ENCODE measurements at regions not wholly inside any gene's neighbourhood (a gene's known extent, or its start where the extent isn't known, plus 50 kb on each side); places are given as distances from the start of the nearest gene placed in this dataset.

- no peak for DNase-seq
These were observed 531.0 kb downstream of the EPM2A start for GRCh38 chr6:145204301-145204700.

- DNase-seq: peak; percentile 28
These were observed 528.9 kb downstream of the EPM2A start for GRCh38 chr6:145206247-145206907.

GRCh38 chr6:145208474-145208873, 526.8 kb downstream of the EPM2A start:
- DNase-seq: no peak

- DNase-seq: peak; percentile 11
These were observed 526.0 kb downstream of the EPM2A start for GRCh38 chr6:145209272-145209671.

GRCh38 chr6:145212813-145213212, 522.5 kb downstream of the EPM2A start:
- DNase-seq: no peak

GRCh38 chr6:145213614-145214013, 521.7 kb downstream of the EPM2A start:
- DNase-seq: no peak

GRCh38 chr6:145214570-145214969, 520.8 kb downstream of the EPM2A start:
- DNase-seq: peak; percentile 21

- no peak for DNase-seq
These were observed 510.9 kb downstream of the EPM2A start for GRCh38 chr6:145224450-145224849.

GRCh38 chr6:145225500-145225899, 509.8 kb downstream of the EPM2A start:
- no peak for DNase-seq

- DNase-seq: no peak
These were observed 507.7 kb downstream of the EPM2A start for GRCh38 chr6:145227593-145227992.

GRCh38 chr6:145228962-145229582, 506.2 kb downstream of the EPM2A start:
- no peak for DNase-seq

GRCh38 chr6:145233955-145234354, 501.4 kb downstream of the EPM2A start:
- no peak for DNase-seq

- no peak for DNase-seq
These were observed 500.1 kb downstream of the EPM2A start for GRCh38 chr6:145235207-145235606.

- no peak for DNase-seq
These were observed 496.5 kb downstream of the EPM2A start for GRCh38 chr6:145238787-145239186.

GRCh38 chr6:145241039-145241438, 494.3 kb downstream of the EPM2A start:
- DNase-seq: no peak

GRCh38 chr6:145241721-145242120, 493.6 kb downstream of the EPM2A start:
- no peak for DNase-seq

- no peak for DNase-seq
These were observed 490.8 kb downstream of the EPM2A start for GRCh38 chr6:145244349-145245100.

GRCh38 chr6:145245119-145245518, 490.2 kb downstream of the EPM2A start:
- no peak for DNase-seq

- DNase-seq: no peak
These were observed 487.5 kb downstream of the EPM2A start for GRCh38 chr6:145247692-145248419.

GRCh38 chr6:145250436-145250835, 484.9 kb downstream of the EPM2A start:
- no peak for DNase-seq

GRCh38 chr6:145252737-145253136, 482.6 kb downstream of the EPM2A start:
- DNase-seq: no peak

- no peak for DNase-seq
These were observed 480.5 kb downstream of the EPM2A start for GRCh38 chr6:145254649-145255401.

Measured in hindlimb muscle (tissue), 1 donor.